GM21390 (cell line): ENCODE measurements at regions not wholly inside any gene's neighbourhood (a gene's known extent, or its start where the extent isn't known, plus 50 kb on each side); places are given as distances from the start of the nearest gene placed in this dataset.

ENCODE experiments used
- ATAC-seq: cut with Tn5 transposase; IDR thresholded peaks from one replicate; pipeline ENCODE4 v1.9.1; 2021; ENCODE audit not compliant: unreplicated experiment

GRCh38 chr13:105994340-105994739 is 541.1 kb downstream of the EFNB2 start:
- ATAC-seq = no peak

DNA sequence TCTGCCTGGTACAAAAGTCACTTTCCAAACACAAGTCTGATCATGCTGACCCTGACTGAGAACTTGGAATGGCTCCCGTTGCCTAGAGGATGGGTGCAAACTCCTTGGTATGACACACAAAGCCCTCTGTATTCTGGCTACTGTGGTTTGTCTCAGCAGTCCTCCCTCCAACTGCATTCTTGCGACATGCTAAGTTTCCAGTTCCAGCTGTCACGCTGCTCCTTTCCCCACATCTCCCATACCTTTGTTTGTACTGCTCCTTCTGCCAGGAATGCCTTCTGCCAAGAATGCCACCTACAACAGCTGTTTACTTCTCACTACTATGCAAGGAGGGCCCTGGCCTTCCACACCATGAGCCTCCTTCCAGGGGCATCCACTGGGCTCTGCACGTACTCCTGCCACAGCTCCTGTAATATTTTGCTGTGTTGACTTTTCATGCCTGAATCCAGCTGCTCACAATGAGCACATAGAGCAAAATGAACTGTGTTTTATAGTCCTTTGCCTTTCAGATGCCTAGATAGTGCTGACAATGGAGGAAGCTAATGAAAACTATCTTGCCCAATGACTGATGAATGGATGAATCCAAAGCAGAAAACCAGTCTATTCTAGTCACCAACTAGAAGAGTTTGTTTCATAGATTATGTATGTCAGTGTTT is 543.7 kb downstream of the EFNB2 start:
- ATAC-seq = no peak

GRCh38 chr13:105991131-105991530 is 544.3 kb downstream of the EFNB2 start:
- ATAC-seq = no peak

GRCh38 chr13:105990256-105990958 is 545.1 kb downstream of the EFNB2 start:
- no peak for ATAC-seq

DNA sequence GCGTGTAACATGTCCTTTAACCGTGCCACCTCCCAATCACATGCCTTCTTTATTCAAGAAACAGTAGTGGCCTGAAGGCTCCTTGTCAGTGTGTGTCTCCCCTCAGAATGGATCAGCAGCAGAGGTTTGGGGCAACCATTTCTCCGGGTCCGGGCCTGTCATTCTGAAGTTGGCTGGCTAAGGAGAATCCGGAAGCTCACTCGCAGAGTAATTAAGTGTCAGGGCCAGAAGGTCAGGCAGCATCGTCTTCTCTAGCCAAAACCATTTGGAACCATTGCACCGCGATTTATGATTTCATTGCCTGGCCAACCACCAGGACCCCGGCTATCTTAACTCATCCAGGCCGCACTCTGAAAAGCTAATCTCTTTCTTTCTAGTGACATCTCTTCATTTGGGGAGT is 550.8 kb downstream of the EFNB2 start:
- no peak for ATAC-seq

DNA sequence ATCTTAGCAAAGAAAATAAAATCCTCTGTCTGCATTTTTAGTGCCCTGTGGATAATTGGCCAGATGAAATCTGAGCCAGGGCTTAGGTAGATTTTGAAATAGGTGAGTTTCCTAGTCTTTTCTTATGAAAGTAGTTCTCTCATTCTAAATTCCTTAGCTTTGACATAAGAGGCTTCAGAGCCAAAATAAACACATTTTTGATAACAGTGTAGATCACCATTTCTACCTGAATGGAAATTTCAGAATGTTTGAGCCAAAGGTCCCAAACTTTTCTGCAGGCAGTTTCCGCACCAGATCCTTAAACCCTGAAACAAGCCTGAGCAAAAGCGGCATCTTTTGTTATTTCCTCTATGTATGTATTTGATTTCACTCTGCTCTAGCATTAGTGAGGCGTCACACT is 551.2 kb downstream of the EFNB2 start:
- no peak for ATAC-seq

- no peak for ATAC-seq
These were observed 553.1 kb downstream of the EFNB2 start for GRCh38 chr13:105982219-105982930.

DNA sequence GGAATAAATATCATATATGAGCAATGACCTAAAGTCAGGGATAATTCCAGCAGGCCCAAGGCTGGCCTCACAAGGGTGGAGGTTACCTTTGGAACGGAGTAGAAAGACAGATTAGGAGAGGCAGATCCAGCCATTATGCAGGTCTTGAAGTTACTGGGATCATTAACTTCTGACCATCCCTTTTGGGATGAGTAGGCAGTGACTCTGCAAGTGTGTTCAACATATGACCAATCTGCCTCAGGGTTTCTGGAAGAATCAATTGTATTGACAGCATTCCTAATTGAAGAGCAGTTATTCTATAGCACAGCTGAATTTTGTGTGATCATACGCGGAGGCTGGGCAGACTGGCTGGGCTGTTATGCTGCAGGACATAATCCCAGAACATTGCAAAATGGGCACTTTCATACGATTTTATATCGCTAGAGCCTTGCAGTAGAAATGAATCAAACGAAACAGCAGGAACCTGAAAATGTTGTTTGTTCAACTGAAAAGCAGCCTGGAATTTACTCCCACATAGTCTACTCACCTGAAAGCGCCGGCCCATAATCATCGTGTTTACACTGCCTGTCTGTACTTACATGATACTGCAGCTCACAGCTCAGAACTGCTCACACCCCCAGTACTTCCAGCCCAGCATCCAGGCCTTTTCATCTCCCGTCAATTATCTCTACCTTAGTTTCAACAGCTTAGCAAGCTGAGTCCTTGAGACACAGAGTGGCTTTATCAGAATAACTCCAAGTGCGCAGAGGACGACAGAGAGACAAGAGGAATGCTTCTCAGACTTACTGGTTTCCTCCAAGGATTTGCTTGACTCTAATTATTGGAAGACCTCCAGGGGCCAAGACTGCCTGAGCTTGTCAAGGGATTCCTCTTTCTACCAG is 556.1 kb downstream of the EFNB2 start:
- ATAC-seq = no peak

DNA sequence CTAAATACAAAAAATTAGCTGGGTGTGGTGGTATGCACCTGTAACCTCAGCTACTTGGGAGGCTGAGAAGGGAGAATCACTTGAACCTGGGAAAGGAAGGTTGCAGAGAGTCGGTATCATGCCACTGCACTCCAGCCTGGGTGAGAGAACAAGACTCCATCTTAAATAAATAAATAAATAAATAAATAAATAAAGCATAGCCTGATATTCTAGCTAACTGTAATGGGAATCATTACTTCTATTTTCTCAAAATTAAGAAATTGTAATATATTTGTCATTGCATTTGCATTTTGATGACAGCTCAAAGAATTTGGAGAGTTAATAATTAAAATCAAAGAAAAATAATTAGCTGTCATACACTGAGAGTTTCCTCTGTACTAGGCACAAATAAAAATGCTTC is 561.1 kb downstream of the EFNB2 start:
- no peak for ATAC-seq

DNA sequence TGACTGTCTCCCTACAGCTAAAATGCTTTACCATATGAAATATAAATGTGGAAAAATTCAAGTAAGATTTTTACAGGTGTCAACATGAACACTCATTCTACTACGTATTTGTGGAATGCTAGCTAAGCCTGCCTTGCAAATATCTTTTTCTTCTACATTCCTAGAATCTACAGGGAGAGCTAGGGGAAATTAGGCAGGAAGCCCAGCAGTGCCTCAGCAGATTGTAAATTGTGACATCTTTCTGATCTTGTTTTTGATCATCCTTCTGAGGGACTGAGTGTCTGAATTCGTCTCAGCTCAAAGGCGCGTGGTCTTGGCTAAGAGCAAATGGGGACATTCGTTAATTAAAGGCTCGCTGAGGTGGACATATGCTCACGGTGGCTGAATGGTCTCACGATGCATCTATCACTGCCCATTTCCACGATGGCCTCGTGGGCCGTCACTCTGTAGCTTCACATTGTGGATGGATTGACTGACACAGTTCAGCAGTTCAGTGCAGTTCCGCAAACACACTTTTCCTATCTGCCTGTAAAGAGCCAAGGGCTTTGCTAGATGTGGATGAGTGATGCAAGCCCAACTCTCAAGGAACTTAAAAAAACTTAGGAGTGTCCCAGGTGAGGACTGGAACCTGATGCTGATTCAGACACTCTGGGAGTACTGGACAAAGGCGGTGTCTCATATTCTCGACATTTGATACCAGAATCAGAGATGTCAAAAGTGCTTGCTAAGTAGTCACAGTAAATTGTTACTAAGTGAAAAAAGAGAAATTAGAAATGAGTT is 562.5 kb downstream of the EFNB2 start:
- no peak for ATAC-seq

- no peak for ATAC-seq
These were observed 563.1 kb downstream of the EFNB2 start for GRCh38 chr13:105972306-105972721.

- ATAC-seq = no peak
These were observed 563.7 kb downstream of the EFNB2 start for GRCh38 chr13:105971738-105972137.

DNA sequence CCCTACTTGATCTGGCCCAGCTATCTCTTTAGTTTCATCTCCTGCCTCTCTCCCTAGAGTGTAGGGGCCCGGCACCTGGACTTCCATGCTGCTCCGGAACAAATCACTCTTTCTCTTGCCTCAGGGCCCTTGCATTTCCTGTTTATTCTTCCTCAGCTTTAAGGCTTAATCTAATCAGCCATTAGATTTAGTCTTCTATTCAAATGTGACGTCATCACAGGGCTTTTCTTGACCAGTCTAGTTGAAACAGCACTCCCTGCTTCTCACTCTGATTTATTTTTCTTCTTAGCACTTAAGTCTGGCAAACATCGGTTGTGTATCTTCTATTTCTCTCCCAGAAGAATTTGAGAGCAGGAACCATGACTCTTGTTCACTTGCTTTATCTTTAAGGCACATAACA is 564.1 kb downstream of the EFNB2 start:
- no peak for ATAC-seq

DNA sequence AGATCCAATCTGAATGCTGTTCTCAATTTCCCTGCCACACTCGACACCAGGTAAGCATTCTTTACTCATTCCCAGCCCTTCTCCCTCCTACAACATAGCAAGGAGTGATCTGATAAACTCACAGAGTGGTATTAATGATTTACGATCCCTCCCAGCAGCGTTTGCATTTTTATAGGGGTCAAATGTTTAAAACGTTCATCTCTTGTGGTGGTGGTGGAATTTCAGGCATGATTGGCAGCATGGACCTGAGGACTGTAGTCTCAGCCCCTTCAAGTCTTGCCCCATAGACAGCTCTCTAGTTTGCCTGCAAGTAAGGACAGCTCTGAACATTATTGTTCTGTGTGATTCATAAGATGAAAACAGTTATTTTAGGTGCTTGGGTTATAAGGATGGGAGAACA is 565.7 kb downstream of the EFNB2 start:
- no peak for ATAC-seq

DNA sequence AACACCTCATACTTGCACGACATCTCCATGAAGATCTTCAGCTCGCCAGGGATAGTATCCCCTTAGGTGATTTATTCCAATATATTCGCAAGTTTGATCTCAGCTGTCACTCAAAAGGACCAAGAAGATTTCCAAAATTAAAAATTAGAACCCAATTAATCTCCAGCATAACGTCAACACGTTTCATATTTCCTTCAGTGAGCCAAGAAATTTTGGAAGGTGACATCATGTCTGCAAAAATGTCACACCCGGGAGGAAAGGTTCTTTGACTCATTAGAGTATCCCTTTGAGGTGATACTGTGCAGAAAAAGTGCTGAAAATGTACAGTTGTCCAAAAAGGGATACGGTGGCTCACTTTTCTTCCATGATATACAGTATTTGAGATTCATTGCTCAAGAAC is 569.6 kb downstream of the EFNB2 start:
- ATAC-seq = no peak

- ATAC-seq = no peak
These were observed 573.4 kb downstream of the EFNB2 start for GRCh38 chr13:105962080-105962479.

DNA sequence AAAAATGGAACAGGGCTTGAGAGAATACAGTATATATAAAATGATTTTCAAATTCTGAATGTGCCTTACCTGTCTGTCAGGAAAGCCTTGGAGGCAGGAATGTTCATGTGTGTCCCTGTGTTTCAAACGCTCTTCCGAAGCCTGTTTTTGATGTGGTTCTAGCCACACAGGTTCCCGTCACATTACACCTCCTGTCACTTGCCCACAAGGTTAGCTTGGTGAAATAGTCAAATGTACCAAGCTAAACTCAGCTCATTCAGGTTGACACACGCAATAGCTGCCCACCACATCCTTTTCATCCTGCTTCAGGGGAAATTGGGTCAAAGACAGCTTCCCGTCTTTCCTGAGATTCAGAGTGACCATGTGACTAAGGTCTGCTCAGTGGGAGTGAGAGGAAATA is 574.0 kb downstream of the EFNB2 start:
- ATAC-seq = no peak

DNA sequence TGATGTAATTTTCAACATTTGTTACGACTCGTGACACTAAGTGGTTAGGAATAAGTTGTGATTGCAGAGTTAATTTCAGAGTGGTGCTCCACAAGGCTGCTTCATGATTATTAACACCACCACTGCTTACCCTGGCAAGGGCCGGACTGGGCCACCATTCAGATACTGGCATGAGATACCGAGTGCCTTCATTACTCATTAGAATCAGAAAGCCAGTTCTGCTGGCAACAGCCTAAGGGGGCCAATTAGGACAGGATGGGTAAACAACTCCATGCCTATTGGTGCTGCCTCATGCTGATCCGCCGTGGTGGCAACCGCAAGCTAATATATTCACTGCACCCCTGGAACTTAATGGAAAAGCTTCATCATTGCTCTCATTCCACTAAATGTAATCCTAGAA is 575.1 kb downstream of the EFNB2 start:
- no peak for ATAC-seq

- no peak for ATAC-seq
These were observed 575.6 kb downstream of the EFNB2 start for GRCh38 chr13:105959876-105960275.

DNA sequence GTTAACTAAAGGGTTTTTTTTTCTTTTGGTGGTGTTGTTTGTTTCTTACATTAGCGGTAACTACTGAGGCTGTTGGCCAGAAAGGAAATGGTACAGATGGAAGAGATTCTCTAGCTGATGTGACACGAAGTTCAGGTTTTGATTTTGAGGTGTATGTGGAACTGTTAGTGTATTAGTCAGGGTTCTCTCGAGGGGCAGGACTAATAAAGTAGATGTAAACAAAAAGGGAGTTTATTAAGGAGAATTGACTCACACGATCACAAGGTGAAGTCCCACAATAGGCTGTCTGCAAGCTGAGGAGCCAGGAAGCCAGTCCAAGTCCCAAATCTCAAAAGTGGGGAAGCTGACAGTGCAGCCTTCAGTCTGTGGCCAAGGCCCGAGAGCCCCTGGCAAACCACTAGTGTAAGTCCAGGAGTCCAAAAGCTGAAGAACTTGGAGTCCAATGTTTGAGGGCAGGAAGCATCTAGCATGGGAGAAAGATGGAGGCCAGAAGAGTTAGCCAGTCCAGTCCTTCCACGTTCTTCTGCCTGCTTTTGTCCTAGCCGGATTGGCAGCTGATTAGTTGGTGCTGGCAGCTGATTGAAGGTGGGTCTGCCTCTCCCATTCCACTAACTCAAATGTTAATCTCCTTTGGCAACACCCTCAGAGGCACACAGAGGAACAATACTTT is 577.6 kb downstream of the EFNB2 start:
- no peak for ATAC-seq
